ENCODE measurements at regions not wholly inside any gene's neighbourhood (a gene's known extent, or its start where the extent isn't known, plus 50 kb on each side); places are given as distances from the start of the nearest gene placed in this dataset.

DNA sequence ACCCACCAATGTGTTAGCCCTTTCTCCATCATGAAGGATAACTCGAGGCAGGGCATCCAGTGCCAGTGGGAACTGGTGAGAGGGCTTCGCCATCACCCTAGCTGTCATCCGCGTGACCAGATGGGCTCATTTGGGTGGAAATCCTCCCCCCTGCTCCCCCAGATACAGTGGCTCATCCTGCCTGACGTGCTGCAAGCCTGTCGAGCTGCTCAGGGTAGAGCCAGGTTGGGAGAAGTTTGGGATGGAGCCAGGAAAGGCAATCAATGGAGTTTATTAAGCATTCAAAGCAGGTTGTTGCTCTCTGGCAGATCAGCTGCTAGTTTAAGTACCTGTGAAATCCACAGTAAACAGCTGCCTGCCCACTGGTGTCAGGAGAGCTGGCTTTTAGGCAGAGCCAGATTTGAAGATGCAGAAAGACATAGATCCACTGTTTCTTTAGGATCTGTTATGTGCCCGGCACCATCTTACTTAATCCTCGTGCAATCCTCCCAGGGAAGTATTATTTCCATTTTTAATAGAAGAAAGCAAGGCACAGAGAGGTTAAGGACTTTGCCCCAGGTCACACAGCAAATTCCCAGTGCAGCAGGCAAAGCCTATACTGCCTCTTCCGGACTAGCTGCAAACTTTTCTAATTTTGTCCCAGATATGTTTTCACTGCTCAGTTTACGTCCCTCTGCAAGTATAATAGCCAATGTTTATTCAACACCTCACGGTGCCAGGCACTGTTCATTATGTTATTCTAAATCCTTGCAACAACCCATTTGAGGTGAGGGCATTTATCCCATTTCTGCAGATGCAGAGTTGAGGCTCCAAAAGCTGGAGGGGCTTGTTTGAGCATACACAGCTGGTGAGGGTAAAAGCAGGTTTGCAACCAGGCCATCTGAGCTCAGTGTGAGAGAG, 54.1 kb upstream of the KCNG1 start:
- no peak for DNase-seq

- DNase-seq, result no peak
These were observed 51.2 kb upstream of the KCNG1 start for GRCh38 chr20:51074062-51074461.

Data from hypothalamus (tissue), 51 donors.